Keratinocyte (primary cell): ENCODE measurements at regions not wholly inside any gene's neighbourhood (a gene's known extent, or its start where the extent isn't known, plus 50 kb on each side); places are given as distances from the start of the nearest gene placed in this dataset.

Experiments used
- CTCF ChIP-seq, 3 experiments: IDR thresholded peaks in 1 of 3; conservative IDR thresholded peaks in 1 of 3; optimal IDR thresholded peaks in 1 of 3; 2 replicates in 2 of 3; 3 replicates in 1 of 3; pipeline versions ENCODE3 to v1.5.1; 2011; ENCODE audit warnings: low read length in 3 of 3, mild to moderate bottlenecking in 3 of 3, moderate library complexity in 2 of 3, control low read depth in 1 of 3, inconsistent platforms in 1 of 3; ENCODE audit not compliant: insufficient read depth in 2 of 3; ENCODE audit errors: extremely low read depth in 1 of 3
- EZH2 ChIP-seq: IDR thresholded peaks from one replicate; pipeline ENCODE4 v1.6.1; 2012; ENCODE audit warnings: inconsistent platforms, mild to moderate bottlenecking, low read length, moderate library complexity

- TF ChIP-seq CTCF (optimal IDR thresholded peaks at IDR 0.05 in 1 of 3, IDR thresholded peaks at IDR 0.05 in 1 of 3, conservative IDR thresholded peaks at IDR 0.05 in 1 of 3; ENCODE audit: extremely low read depth in 1 of 3, insufficient read depth in 2 of 3, low read length in 3 of 3) (no peak), EZH2 (no peak)
Observed at GRCh38 chr1:5670590-5671350, 321.5 kb downstream of the NPHP4 start.
